Keratinocyte (primary cell): ENCODE measurements at regions not wholly inside any gene's neighbourhood (a gene's known extent, or its start where the extent isn't known, plus 50 kb on each side); places are given as distances from the start of the nearest gene placed in this dataset.

Experiments used
- EZH2 ChIP-seq: IDR thresholded peaks from one replicate; pipeline ENCODE4 v1.6.1; 2012; ENCODE audit warnings: inconsistent platforms, mild to moderate bottlenecking, low read length, moderate library complexity
- TF ChIP-seq, protein P1 (sequence below), 3 experiments: IDR thresholded peaks in 1 of 3; conservative IDR thresholded peaks in 1 of 3; optimal IDR thresholded peaks in 1 of 3; 2 replicates in 2 of 3; 3 replicates in 1 of 3; pipeline versions ENCODE3 to v1.5.1; 2011; ENCODE audit warnings: low read length in 3 of 3, mild to moderate bottlenecking in 3 of 3, moderate library complexity in 2 of 3, control low read depth in 1 of 3, inconsistent platforms in 1 of 3; ENCODE audit not compliant: insufficient read depth in 2 of 3; ENCODE audit errors: extremely low read depth in 1 of 3

- TF ChIP-seq, protein P1, sequence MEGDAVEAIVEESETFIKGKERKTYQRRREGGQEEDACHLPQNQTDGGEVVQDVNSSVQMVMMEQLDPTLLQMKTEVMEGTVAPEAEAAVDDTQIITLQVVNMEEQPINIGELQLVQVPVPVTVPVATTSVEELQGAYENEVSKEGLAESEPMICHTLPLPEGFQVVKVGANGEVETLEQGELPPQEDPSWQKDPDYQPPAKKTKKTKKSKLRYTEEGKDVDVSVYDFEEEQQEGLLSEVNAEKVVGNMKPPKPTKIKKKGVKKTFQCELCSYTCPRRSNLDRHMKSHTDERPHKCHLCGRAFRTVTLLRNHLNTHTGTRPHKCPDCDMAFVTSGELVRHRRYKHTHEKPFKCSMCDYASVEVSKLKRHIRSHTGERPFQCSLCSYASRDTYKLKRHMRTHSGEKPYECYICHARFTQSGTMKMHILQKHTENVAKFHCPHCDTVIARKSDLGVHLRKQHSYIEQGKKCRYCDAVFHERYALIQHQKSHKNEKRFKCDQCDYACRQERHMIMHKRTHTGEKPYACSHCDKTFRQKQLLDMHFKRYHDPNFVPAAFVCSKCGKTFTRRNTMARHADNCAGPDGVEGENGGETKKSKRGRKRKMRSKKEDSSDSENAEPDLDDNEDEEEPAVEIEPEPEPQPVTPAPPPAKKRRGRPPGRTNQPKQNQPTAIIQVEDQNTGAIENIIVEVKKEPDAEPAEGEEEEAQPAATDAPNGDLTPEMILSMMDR (optimal IDR thresholded peaks at IDR 0.05 in 1 of 3, IDR thresholded peaks at IDR 0.05 in 1 of 3, conservative IDR thresholded peaks at IDR 0.05 in 1 of 3; ENCODE audit: extremely low read depth in 1 of 3, insufficient read depth in 2 of 3, low read length in 3 of 3) = no peak
- no peak for TF ChIP-seq EZH2
Measured at GRCh38 chr1:176364236-176364905, 98.6 kb upstream of the PAPPA2 start.
